ENCODE measurements at regions not wholly inside any gene's neighbourhood (a gene's known extent, or its start where the extent isn't known, plus 50 kb on each side); places are given as distances from the start of the nearest gene placed in this dataset.

- POLR2A ChIA-PET (ENCODE audit: low non-redundant PET): no interaction called here
- H3K4me1 ChIP-seq (ENCODE audit: insufficient read depth, low read length, poor library complexity, severe bottlenecking): no peaks in the 10 kb centered on the region
Observed at GRCh38 chr16:77059446-77059845, 131.5 kb upstream of the MON1B start.

GRCh38 chr16:77060614-77061013 is 130.4 kb upstream of the MON1B start:
- CTCF ChIA-PET: no interaction called here
- no peaks in the 10 kb centered on the region for H3K36me3 ChIP-seq (ENCODE audit: insufficient read depth, low read length, poor library complexity, severe bottlenecking)
- DNase-seq (ENCODE audit: low spot score): no peak

More at GRCh38 chr16:77059446-77059845, 131.5 kb upstream of the MON1B start:
- Histone ChIP-seq H3K36me3 (ENCODE audit: insufficient read depth, low read length, poor library complexity, severe bottlenecking) (no peaks in the 10 kb centered on the region), H3K9me3 (ENCODE audit: low read depth, low read length, poor library complexity, severe bottlenecking) (no peaks in the 10 kb centered on the region), H3K4me3 (ENCODE audit: low read depth, low read length, poor library complexity, severe bottlenecking) (no peak overlapping the region), H3K27ac (ENCODE audit: low read depth, low read length, poor library complexity, severe bottlenecking) (no peak overlapping the region), H3K27me3 (replicated peaks; ENCODE audit: insufficient read depth, low read depth, low read length, poor library complexity) (peaks cover 4% of the 10 kb centered on the region)
- intact Hi-C loops (cut with micrococcal nuclease; ENCODE audit: unreplicated experiment): no loop called here
- CTCF ChIA-PET: no interaction called here
- BruUV-seq (replicated peaks): no TSS peak
- TF ChIP-seq EZH2 (IDR thresholded peaks at IDR 0.05; ENCODE audit: borderline replicate concordance, low read depth, low read length, poor library complexity, severe bottlenecking): no peak
- peak; percentile 4 for DNase-seq (ENCODE audit: low spot score)

GRCh38 chr16:77062878-77063675 is 127.9 kb upstream of the MON1B start:
- H3K4me3 ChIP-seq (ENCODE audit: low read depth, low read length, poor library complexity, severe bottlenecking): no peak overlapping the region
- no peaks in the 10 kb centered on the region for H3K36me3 ChIP-seq (ENCODE audit: insufficient read depth, low read length, poor library complexity, severe bottlenecking)
- TF ChIP-seq EZH2 (IDR thresholded peaks at IDR 0.05; ENCODE audit: borderline replicate concordance, low read depth, low read length, poor library complexity, severe bottlenecking): no peak
- TF ChIP-seq CTCF (conservative IDR thresholded peaks at IDR 0.05; ENCODE audit: low read depth, low read length): no peak
- intact Hi-C loops (cut with micrococcal nuclease; ENCODE audit: unreplicated experiment): no loop called here
- no peaks in the 10 kb centered on the region for H3K4me1 ChIP-seq (ENCODE audit: insufficient read depth, low read length, poor library complexity, severe bottlenecking)
- H3K27ac ChIP-seq (ENCODE audit: low read depth, low read length, poor library complexity, severe bottlenecking): no peak overlapping the region
- no peak for DNase-seq (ENCODE audit: low spot score)
- peaks cover 8% of the 10 kb centered on the region for H3K27me3 ChIP-seq (replicated peaks; ENCODE audit: insufficient read depth, low read depth, low read length, poor library complexity)
- POLR2A ChIA-PET (ENCODE audit: low non-redundant PET): no interaction called here
- H3K9me3 ChIP-seq (ENCODE audit: low read depth, low read length, poor library complexity, severe bottlenecking): no peaks in the 10 kb centered on the region
- CTCF ChIA-PET: no interaction called here
- no TSS peak for BruUV-seq (replicated peaks)

More at GRCh38 chr16:77060614-77061013, 130.4 kb upstream of the MON1B start:
- Histone ChIP-seq H3K27me3 (replicated peaks; ENCODE audit: insufficient read depth, low read depth, low read length, poor library complexity) (peaks cover 4% of the 10 kb centered on the region), H3K4me1 (ENCODE audit: insufficient read depth, low read length, poor library complexity, severe bottlenecking) (no peaks in the 10 kb centered on the region), H3K4me3 (ENCODE audit: low read depth, low read length, poor library complexity, severe bottlenecking) (no peak overlapping the region), H3K27ac (ENCODE audit: low read depth, low read length, poor library complexity, severe bottlenecking) (no peak overlapping the region), H3K9me3 (ENCODE audit: low read depth, low read length, poor library complexity, severe bottlenecking) (no peaks in the 10 kb centered on the region)
- BruUV-seq (replicated peaks): no TSS peak
- POLR2A ChIA-PET (ENCODE audit: low non-redundant PET): no interaction called here
- TF ChIP-seq CTCF (conservative IDR thresholded peaks at IDR 0.05; ENCODE audit: low read depth, low read length) (no peak), EZH2 (IDR thresholded peaks at IDR 0.05; ENCODE audit: borderline replicate concordance, low read depth, low read length, poor library complexity, severe bottlenecking) (no peak)
- intact Hi-C loops (cut with micrococcal nuclease; ENCODE audit: unreplicated experiment): no loop called here

- ChIA-PET POLR2A (ENCODE audit: low non-redundant PET) (no interaction called here), CTCF (no interaction called here)
- Histone ChIP-seq H3K27ac (ENCODE audit: low read depth, low read length, poor library complexity, severe bottlenecking) (no peak overlapping the region), H3K27me3 (replicated peaks; ENCODE audit: insufficient read depth, low read depth, low read length, poor library complexity) (peaks cover 8% of the 10 kb centered on the region), H3K9me3 (ENCODE audit: low read depth, low read length, poor library complexity, severe bottlenecking) (no peaks in the 10 kb centered on the region), H3K4me3 (ENCODE audit: low read depth, low read length, poor library complexity, severe bottlenecking) (no peak overlapping the region), H3K4me1 (ENCODE audit: insufficient read depth, low read length, poor library complexity, severe bottlenecking) (no peaks in the 10 kb centered on the region), H3K36me3 (ENCODE audit: insufficient read depth, low read length, poor library complexity, severe bottlenecking) (no peaks in the 10 kb centered on the region)
- TF ChIP-seq EZH2 (IDR thresholded peaks at IDR 0.05; ENCODE audit: borderline replicate concordance, low read depth, low read length, poor library complexity, severe bottlenecking) (no peak), CTCF (conservative IDR thresholded peaks at IDR 0.05; ENCODE audit: low read depth, low read length) (no peak)
- BruUV-seq (replicated peaks): no TSS peak
- DNase-seq (ENCODE audit: low spot score): no peak
- intact Hi-C loops (cut with micrococcal nuclease; ENCODE audit: unreplicated experiment): no loop called here
Observed at GRCh38 chr16:77063676-77064016, 127.3 kb upstream of the MON1B start.
